ENCODE measurements at regions not wholly inside any gene's neighbourhood (a gene's known extent, or its start where the extent isn't known, plus 50 kb on each side); places are given as distances from the start of the nearest gene placed in this dataset.

- no peak for TF ChIP-seq CTCF (IDR thresholded peaks at IDR 0.05; ENCODE audit: poor library complexity)
- no peak for TF ChIP-seq EZH2phosphoT487 (IDR thresholded peaks at IDR 0.05; ENCODE audit: low read depth, severe bottlenecking, unreplicated experiment)
Measured at GRCh38 chr4:100754751-100755150, 236.9 kb upstream of the EMCN start.
